ENCODE measurements at regions not wholly inside any gene's neighbourhood (a gene's known extent, or its start where the extent isn't known, plus 50 kb on each side); places are given as distances from the start of the nearest gene placed in this dataset.

- 60 to 73% methylated on average over 2 of the region's 2 CpGs for WGBS, 2 donors
- no peak for DNase-seq
- H3K27me3 ChIP-seq, result no peaks in the 10 kb centered on the region
- no peak for TF ChIP-seq POLR2AphosphoS5 (IDR thresholded peaks at IDR 0.05)
- no peak for TF ChIP-seq EP300 (IDR thresholded peaks at IDR 0.05)
- no peak for TF ChIP-seq POLR2A (IDR thresholded peaks at IDR 0.05)
- TF ChIP-seq CTCF (IDR thresholded peaks at IDR 0.05), result no peak
- no peak overlapping the region for H3K4me3 ChIP-seq
- no peak overlapping the region for H3K27ac ChIP-seq
- H3K4me1 ChIP-seq, result no peaks in the 10 kb centered on the region
- peaks cover 0 to 7% (median 0%) of the 10 kb centered on the region in 4 donors for H3K9me3 ChIP-seq
- H3K36me3 ChIP-seq, result no peaks in the 10 kb centered on the region
- no peak for ATAC-seq (ENCODE audit: low FRiP score in 2 of 2)
These were observed 886.3 kb upstream of the SEL1L start for GRCh38 chr14:82419933-82420332.

- 69 to 81% methylated on average over 5 of the region's 5 CpGs for WGBS, 2 donors
- no peak for TF ChIP-seq EP300 (IDR thresholded peaks at IDR 0.05)
- no peak for TF ChIP-seq CTCF (IDR thresholded peaks at IDR 0.05)
- no peak for TF ChIP-seq POLR2AphosphoS5 (IDR thresholded peaks at IDR 0.05)
- TF ChIP-seq POLR2A (IDR thresholded peaks at IDR 0.05), result no peak
- DNase-seq, result no peak
These were observed 887.2 kb upstream of the SEL1L start for GRCh38 chr14:82420871-82421270.

GRCh38 chr14:82421286-82421685 lies 887.6 kb upstream of the SEL1L start:
- TF ChIP-seq POLR2AphosphoS5 (IDR thresholded peaks at IDR 0.05) (no peak), POLR2A (IDR thresholded peaks at IDR 0.05) (no peak), EP300 (IDR thresholded peaks at IDR 0.05) (no peak), CTCF (IDR thresholded peaks at IDR 0.05) (no peak)
- H3K27ac ChIP-seq, result no peak overlapping the region
- no peaks in the 10 kb centered on the region for H3K4me1 ChIP-seq
- no peak for ATAC-seq (ENCODE audit: low FRiP score in 2 of 2)
- no peak overlapping the region for H3K4me3 ChIP-seq
- no peaks in the 10 kb centered on the region for H3K36me3 ChIP-seq
- peaks cover 0 to 7% (median 0%) of the 10 kb centered on the region in 4 donors for H3K9me3 ChIP-seq
- WGBS, 2 donors, result 73 to 81% methylated on average over 4 of the region's 4 CpGs
- no peak for DNase-seq
- H3K27me3 ChIP-seq, result no peaks in the 10 kb centered on the region

More at GRCh38 chr14:82420871-82421270, 887.2 kb upstream of the SEL1L start:
- H3K9me3 ChIP-seq, result peaks cover 0 to 7% (median 0%) of the 10 kb centered on the region in 4 donors
- no peaks in the 10 kb centered on the region for H3K4me1 ChIP-seq
- no peak overlapping the region for H3K27ac ChIP-seq
- no peaks in the 10 kb centered on the region for H3K36me3 ChIP-seq
- H3K4me3 ChIP-seq, result no peak overlapping the region
- H3K27me3 ChIP-seq, result no peaks in the 10 kb centered on the region
- no peak for ATAC-seq (ENCODE audit: low FRiP score in 2 of 2)

GRCh38 chr14:82422230-82422629 lies 888.6 kb upstream of the SEL1L start:
- H3K4me1 ChIP-seq, result no peaks in the 10 kb centered on the region
- no peak overlapping the region for H3K27ac ChIP-seq
- TF ChIP-seq POLR2AphosphoS5 (IDR thresholded peaks at IDR 0.05), result no peak
- TF ChIP-seq CTCF (IDR thresholded peaks at IDR 0.05), result no peak
- no peak for TF ChIP-seq EP300 (IDR thresholded peaks at IDR 0.05)
- no peak for TF ChIP-seq POLR2A (IDR thresholded peaks at IDR 0.05)
- WGBS, 2 donors, result 77 to 79% methylated on average over 1 of the region's 1 CpG
- DNase-seq (no peak), ATAC-seq (ENCODE audit: low FRiP score in 2 of 2) (no peak)
- no peaks in the 10 kb centered on the region for H3K27me3 ChIP-seq
- no peaks in the 10 kb centered on the region for H3K36me3 ChIP-seq
- H3K4me3 ChIP-seq, result no peak overlapping the region
- H3K9me3 ChIP-seq, result peaks cover 0 to 7% (median 0%) of the 10 kb centered on the region in 4 donors

- no peaks in the 10 kb centered on the region for H3K4me1 ChIP-seq
- 48 to 63% methylated on average over 1 of the region's 1 CpG for WGBS, 2 donors
- ATAC-seq (ENCODE audit: low FRiP score in 2 of 2), result no peak
- H3K4me3 ChIP-seq, result no peak overlapping the region
- H3K27ac ChIP-seq, result no peak overlapping the region
- H3K36me3 ChIP-seq, result no peaks in the 10 kb centered on the region
- no peaks in the 10 kb centered on the region for H3K9me3 ChIP-seq
- TF ChIP-seq POLR2AphosphoS5 (IDR thresholded peaks at IDR 0.05) (no peak), EP300 (IDR thresholded peaks at IDR 0.05) (no peak), POLR2A (IDR thresholded peaks at IDR 0.05) (no peak), CTCF (IDR thresholded peaks at IDR 0.05) (no peak)
- no peaks in the 10 kb centered on the region for H3K27me3 ChIP-seq
- DNase-seq, result no peak
These were observed 891.6 kb upstream of the SEL1L start for GRCh38 chr14:82425261-82425660.

Measured in upper lobe of left lung (tissue), 6 donors.